ENCODE measurements at regions not wholly inside any gene's neighbourhood (a gene's known extent, or its start where the extent isn't known, plus 50 kb on each side); places are given as distances from the start of the nearest gene placed in this dataset.
A peak's percentile ranks its signal among the peaks of the same experiment; 100 is the strongest.

- TF ChIP-seq CDX4 (CRISPR knock-in tag; IDR thresholded peaks at IDR 0.05; ENCODE audit: borderline replicate concordance) (peak; percentile 91), ZNF425 (CRISPR knock-in tag; conservative IDR thresholded peaks at IDR 0.05) (no peak)
- H3K9me3 Mint-ChIP-seq = no peaks in the 10 kb centered on the region
- no peaks in the 10 kb centered on the region; the same call in 1 of the 2 replicates for H3K27me3 Mint-ChIP-seq (ENCODE audit: low read depth)
- H3K36me3 Mint-ChIP-seq = no peaks in the 10 kb centered on the region
- ATAC-seq = no peak
- no peak overlapping the region for H3K4me3 Mint-ChIP-seq
- DNase-seq (ENCODE audit: low spot score) = no peak
- peaks cover 3% of the 10 kb centered on the region; the same call in 1 of the 2 replicates for H3K4me1 Mint-ChIP-seq
- no peak overlapping the region for H3K27ac Mint-ChIP-seq
- ChIA-PET CTCF (no interaction called here), POLR2A (no interaction called here)
Observed at GRCh38 chr7:96621932-96622331, 87.7 kb downstream of the SEM1 start.

GRCh38 chr7:96614154-96614867 lies 95.3 kb downstream of the SEM1 start:
- H3K27me3 Mint-ChIP-seq (ENCODE audit: low read depth) = no peaks in the 10 kb centered on the region
- no peak overlapping the region for H3K4me3 Mint-ChIP-seq
- no peak overlapping the region for H3K27ac Mint-ChIP-seq
- no peak for DNase-seq (ENCODE audit: low spot score)
- no peak for ATAC-seq
- CTCF ChIA-PET = no interaction called here
- POLR2A ChIA-PET = no interaction called here
- no peaks in the 10 kb centered on the region for H3K4me1 Mint-ChIP-seq
- H3K9me3 Mint-ChIP-seq = no peaks in the 10 kb centered on the region; the same call in 1 of the 2 replicates
- TF ChIP-seq ZNF671 (CRISPR knock-in tag; IDR thresholded peaks at IDR 0.05) (no peak), GABPB1 (CRISPR knock-in tag; IDR thresholded peaks at IDR 0.05) (no peak), ZNF317 (CRISPR knock-in tag; IDR thresholded peaks at IDR 0.05; ENCODE audit: borderline replicate concordance, low read depth) (no peak), ATF1 (CRISPR knock-in tag; IDR thresholded peaks at IDR 0.05) (no peak), ZSCAN18 (CRISPR knock-in tag; IDR thresholded peaks at IDR 0.05) (no peak), ZNF425 (CRISPR knock-in tag; conservative IDR thresholded peaks at IDR 0.05) (no peak), PRDM15 (CRISPR knock-in tag; IDR thresholded peaks at IDR 0.05) (no peak)
- H3K36me3 Mint-ChIP-seq = no peaks in the 10 kb centered on the region

- Mint-ChIP-seq H3K36me3 (no peaks in the 10 kb centered on the region), H3K27me3 (ENCODE audit: low read depth) (no peaks in the 10 kb centered on the region; the same call in none of the 2 replicates), H3K9me3 (peaks cover 3% of the 10 kb centered on the region; the same call in 1 of the 2 replicates), H3K27ac (no peak overlapping the region), H3K4me3 (no peak overlapping the region), H3K4me1 (no peaks in the 10 kb centered on the region)
- ChIA-PET POLR2A (no interaction called here), CTCF (no interaction called here)
- ATAC-seq (no peak), DNase-seq (ENCODE audit: low spot score) (no peak)
- no peak for TF ChIP-seq TEAD1 (CRISPR knock-in tag; IDR thresholded peaks at IDR 0.05)
- no peak for TF ChIP-seq OVOL2 (CRISPR knock-in tag; IDR thresholded peaks at IDR 0.05; ENCODE audit: borderline replicate concordance)
- TF ChIP-seq ZNF671 (CRISPR knock-in tag; IDR thresholded peaks at IDR 0.05) = no peak
- TF ChIP-seq ARID4B (CRISPR knock-in tag; IDR thresholded peaks at IDR 0.05; ENCODE audit: borderline replicate concordance) = no peak
- no peak for TF ChIP-seq TP53 (CRISPR knock-in tag; IDR thresholded peaks at IDR 0.05)
- TF ChIP-seq ZNF138 (CRISPR knock-in tag; conservative IDR thresholded peaks at IDR 0.05) = no peak
Observed at GRCh38 chr7:96612034-96612433, 97.6 kb downstream of the SEM1 start.
